GM19438 (cell line): ENCODE measurements at regions not wholly inside any gene's neighbourhood (a gene's known extent, or its start where the extent isn't known, plus 50 kb on each side); places are given as distances from the start of the nearest gene placed in this dataset.

Experiments
- ATAC-seq: cut with Tn5 transposase; IDR thresholded peaks from one replicate; pipeline ENCODE4 v1.9.1; 2021; ENCODE audit warnings: low read depth; ENCODE audit not compliant: unreplicated experiment

- no peak for ATAC-seq
These were observed 124.4 kb upstream of the RALGAPA2 start for GRCh38 chr20:20836836-20837235.

DNA sequence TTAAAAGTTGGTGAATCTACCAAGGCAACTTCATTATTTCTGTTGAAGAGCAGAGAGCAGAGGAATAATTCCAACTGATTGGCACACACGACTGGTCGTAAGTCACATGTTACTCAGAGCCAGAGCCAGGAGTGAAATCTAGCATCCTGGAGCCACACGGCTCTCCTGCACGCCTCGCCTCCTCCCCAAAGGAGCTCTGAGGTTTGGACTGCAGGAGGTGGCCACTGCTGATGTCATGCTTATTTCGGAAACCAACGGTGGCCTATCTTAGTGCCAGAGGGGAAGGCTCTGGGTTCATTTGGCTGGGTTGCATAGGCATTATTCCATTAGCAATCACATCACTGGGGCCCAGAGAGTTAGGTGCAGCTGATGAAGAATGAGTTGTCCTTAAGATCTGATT, 123.5 kb upstream of the RALGAPA2 start:
- no peak for ATAC-seq

- no peak for ATAC-seq
These were observed 121.6 kb upstream of the RALGAPA2 start for GRCh38 chr20:20834008-20834407.

- ATAC-seq, result no peak
These were observed 120.3 kb upstream of the RALGAPA2 start for GRCh38 chr20:20832715-20833114.

GRCh38 chr20:20831794-20832193, 119.3 kb upstream of the RALGAPA2 start:
- ATAC-seq, result no peak

DNA sequence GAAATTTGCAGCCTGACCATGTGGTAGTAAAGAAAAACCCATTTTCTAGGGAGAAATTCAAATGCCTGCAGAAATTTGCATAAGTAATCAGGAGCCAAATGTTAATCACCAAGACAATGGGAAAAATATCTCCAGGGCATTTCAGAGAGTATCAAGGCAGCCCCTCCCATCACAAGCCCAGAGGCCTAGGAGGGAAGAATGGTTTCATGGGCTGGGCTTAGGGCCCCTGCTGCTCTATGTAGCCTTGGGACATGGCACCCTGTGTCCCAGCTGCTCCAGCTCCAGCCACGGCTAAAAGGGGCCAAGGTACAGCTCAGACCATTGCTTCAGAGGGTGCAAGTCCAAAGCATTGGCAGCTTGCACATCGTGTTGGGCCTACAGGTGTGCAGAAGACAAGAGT, 117.2 kb upstream of the RALGAPA2 start:
- ATAC-seq, result no peak

GRCh38 chr20:20827992-20828597, 115.7 kb upstream of the RALGAPA2 start:
- ATAC-seq, result no peak

DNA sequence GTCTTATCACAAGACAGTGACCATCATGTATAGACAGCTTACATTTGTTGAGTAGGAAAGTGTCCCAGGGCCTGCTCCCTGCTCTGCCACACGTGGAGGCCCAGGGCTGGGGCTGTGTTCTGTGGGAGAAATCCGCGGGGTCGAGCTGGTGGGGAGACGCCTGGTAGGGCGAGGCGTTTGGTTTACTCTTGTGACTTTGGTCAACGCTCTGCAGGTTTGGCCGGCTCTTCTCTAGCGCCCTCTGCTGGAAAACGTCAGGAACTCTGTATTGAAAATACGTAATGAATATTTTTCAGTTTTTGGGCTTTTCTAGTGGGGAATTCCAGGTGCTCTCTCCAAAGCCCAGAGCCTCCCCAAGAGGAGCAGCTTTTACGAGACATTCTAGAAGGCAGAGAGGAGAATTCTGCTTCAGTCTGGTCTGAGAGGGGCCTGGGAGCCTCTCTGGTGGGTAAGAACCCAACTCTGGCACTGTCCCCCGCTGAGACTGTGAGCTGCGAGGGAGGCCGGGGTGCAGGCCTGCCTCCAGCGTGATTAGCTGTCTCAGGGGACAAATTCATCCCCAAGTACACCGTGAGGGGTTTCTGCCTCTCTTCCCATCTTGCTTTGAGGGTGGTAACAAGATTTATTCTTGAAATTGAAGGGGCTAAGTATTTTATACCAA, 112.6 kb upstream of the RALGAPA2 start:
- ATAC-seq, result no peak

DNA sequence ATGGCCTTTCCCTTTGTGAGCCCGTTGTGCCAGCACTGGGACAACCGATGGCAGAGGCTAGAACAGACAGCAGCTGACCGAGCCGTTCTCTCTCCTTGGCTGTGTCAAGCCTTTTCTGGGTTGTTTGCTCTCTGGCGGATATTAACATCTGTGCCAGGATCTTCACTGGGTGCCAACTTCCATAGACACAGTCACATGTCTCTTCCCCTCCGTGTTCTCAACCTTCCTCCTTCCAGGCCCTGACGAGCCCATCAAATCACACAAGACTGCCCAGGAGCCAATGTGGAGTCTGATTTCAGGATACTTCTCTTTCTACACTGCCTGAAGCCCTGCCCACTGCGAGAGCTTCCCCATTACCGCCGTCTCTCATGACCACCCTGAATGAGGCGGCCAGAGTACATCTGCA, 111.0 kb upstream of the RALGAPA2 start:
- no peak for ATAC-seq

DNA sequence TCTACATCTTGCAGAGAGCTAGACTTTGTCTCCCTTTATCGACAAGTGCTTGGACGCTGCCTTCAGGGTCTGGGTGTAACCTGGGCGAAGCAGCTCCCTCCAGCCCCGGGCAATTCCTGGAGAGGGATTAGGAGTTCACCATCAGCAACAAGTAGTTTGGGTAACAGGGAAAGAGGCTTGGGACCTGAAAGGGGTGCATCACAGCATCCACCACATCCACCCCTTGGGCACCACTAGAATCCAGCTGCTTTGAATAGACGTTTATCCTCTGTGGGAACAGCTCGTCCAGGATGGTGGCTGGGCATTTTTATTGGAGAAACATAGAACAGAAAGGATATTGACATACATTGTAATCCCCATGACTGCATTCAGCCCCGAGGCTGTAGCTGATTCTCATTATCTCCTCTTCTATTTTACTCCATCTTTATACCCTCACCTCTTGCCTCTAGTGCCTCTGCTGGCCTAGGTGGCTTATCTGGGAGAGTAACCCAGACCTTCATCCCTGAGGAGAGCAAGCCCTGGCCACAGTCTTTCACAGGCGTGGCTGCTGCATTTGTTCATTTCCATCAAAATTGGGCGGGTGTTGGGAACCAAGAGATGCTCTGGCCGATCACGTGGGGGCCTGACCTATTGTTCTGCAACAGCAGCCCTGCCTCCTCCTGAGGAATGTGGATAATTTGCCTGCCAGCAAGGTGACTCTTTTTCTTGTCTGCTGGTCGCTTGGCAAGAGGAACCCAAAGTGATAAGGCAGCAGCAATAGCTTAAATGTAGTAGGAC, 109.2 kb upstream of the RALGAPA2 start:
- no peak for ATAC-seq

DNA sequence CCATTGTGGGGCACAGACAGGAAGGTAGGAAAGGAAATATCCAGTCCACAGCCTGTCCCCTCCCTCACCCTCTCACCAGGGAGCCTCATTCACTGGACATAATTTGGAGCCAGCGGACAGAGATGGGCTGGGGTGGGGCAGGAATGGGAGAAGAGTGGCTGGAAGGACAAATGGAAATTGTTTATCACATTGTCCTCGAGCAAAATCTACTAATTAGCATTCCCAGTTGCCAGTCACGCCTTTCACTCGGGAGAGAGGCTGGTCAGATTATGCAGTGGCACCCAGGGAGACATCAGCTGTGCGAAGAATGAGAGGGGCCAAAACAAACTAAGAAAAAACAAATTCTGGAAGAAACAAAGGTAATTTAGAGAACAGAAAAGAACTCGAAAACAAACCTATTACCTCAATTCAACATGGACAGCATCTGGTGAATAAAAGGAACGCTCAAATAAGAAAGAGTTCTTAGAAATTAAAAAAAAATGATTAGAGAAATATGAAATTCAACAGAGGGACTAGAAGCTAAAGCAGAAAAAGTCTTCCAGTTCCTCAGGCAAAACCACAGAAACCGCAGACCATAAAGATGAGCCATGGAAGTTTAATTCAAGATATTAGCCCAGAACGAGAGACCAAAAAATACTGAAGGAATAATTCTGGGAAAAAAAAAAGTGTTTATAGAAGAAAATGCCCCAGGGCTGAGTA, 108.5 kb upstream of the RALGAPA2 start:
- ATAC-seq, result no peak

DNA sequence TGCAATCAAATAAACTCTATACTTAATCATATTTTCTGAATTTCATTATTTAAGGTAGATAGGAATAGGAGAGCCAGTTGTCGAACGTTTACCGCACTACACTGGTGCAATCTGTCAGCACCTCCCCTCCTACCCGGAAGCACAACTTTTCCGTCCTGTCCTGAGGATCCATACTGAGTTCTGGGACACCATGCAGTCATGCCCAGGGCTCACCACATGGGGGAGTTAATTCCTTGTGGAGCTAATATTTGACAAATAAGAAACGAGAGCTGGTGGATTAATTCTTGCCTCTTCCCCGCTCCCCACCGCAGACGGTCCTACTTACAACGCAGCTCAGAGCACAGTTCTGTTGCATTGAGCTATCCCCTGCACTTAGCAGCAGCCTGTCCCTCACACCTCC, 107.7 kb upstream of the RALGAPA2 start:
- ATAC-seq, result no peak

DNA sequence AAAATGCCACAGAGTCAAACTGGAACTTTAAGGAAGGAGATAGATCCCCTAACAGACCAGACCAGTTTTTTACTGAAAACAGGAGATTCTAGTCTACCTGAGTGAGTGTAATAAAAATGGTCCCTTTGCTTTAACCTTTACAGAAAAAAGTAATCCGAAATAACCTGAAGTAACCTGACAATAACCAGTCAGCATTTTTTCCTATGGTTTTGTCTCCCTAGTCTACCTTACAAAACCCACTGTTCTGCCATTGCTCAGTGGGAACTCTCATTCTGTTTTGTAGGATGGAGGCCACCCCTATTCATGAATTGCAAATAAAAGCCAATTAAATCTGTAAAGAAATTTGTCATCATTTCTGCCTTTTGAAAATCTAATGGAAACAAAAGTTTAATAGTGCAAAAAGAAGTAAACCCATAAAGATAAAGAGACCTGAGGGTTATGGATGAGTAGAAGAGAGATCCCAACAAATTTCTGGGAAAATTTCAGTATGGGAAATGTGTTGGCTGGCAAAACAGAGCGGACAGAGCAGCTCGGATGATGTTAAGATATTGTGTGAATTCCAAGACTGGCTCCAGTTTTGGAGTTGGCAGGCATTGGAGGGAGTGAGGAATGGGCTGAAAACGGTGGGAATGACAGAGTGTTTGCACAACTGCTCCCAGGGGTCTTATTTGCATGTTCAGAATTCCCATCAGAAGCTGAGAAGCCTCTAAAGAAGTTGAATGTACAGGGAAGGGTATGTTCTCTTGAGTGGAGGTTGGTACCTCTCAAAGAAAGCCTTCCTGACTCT, 104.7 kb upstream of the RALGAPA2 start:
- no peak for ATAC-seq

GRCh38 chr20:20815711-20816455, 103.4 kb upstream of the RALGAPA2 start:
- no peak for ATAC-seq

DNA sequence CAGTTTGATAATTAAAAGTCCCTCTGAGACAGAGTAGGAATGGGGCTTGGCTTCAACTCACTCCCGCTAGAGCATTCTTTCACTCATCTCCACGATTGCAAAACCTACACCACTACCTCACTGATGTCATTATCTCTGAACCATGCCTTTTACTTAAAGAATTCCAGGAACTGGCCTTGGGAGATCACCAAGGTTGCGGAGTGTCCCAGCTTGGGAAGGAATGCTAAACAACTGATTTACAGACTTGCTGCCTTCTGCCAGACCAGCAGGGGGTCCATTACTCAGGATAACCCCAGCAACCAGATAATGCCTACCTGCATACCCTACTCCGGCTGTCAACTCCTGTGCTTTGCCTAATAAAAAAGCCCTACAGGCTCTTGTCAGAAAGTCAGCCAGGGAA, 102.2 kb upstream of the RALGAPA2 start:
- no peak for ATAC-seq

GRCh38 chr20:20812136-20812535, 99.7 kb upstream of the RALGAPA2 start:
- ATAC-seq, result no peak

GRCh38 chr20:20808016-20808415, 95.6 kb upstream of the RALGAPA2 start:
- no peak for ATAC-seq

DNA sequence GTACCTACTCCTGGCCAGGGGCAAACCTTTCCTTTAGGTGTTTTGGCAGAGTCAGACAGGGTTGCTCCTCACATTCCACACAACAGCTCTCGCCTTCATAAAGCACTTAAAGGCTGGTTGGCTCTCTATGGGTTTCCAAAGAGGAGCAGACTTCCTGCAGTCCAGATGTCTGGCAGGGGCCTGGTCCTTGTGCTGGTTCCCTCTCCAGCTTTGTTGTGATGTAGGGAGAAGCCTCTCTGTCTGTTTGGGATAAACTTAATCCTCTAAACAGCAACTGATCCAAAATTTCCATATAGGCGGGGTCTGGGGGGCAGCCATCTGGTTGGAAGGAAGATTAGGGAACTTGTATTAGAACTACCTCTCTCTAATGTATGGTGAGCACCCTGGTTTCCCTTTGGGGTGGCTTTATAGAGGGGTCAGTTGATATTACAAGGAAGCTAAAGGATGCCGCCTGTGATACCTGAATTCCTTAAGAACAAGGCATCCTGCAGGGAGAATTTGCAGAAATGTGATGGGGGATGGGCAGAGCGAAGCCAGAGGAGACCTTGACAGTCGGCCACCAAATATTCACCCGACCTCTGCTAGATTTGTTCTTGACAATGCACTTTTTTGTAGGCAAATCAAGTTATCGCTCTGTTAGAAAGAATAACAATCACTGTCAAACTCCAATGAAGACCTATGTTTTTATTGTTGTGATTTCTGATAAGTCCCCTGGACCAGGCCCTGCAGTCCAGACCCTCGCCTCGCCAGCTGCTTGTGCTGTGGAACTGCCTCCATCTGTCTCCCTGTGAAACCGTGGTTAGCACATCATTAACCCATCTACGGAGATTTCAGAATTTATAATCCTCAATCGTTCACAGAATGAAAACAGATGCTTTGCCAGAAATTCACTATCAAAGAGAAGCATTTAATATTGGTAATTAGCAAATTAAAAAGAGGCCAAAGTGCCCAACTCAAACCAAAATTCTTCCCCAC, 94.0 kb upstream of the RALGAPA2 start:
- ATAC-seq, result no peak

- ATAC-seq, result no peak
These were observed 90.6 kb upstream of the RALGAPA2 start for GRCh38 chr20:20803011-20803410.
